NCI-H2107 treated with DMSO at 0.1 percent for 48 hours (cell line): ENCODE measurements at regions not wholly inside any gene's neighbourhood (a gene's known extent, or its start where the extent isn't known, plus 50 kb on each side); places are given as distances from the start of the nearest gene placed in this dataset.

ENCODE experiments used
- DNase-seq: peaks from one replicate; lab custom pipeline; 2025; ENCODE audit not compliant: unreplicated experiment; lab: John Stamatoyannopoulos, UW

GRCh38 chr1:201682964-201683363 lies 144.0 kb downstream of the NAV1 start:
- DNase-seq = no peak

GRCh38 chr1:201683397-201683796 lies 144.5 kb downstream of the NAV1 start:
- DNase-seq = no peak

DNA sequence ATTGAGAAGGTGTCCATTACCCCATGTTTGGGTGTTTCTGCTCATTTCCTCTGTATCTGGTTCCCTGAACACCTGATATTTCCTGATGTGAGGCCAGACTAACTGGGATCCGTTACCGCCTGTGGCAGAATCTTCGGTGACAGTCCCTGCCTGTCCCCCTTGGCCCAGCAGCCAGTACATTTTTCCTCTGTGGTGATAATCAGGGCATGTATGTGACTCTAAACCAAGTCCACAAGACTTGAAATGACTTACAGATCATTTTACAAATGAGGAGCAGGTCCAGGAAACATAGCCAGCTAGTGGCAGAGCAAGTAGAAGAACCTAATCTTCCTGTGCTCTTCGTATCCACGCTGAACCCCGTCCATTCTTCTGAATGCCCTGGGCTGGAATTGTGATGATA lies 143.5 kb upstream of the IPO9 start:
- DNase-seq = no peak

GRCh38 chr1:201686714-201687455 lies 142.1 kb upstream of the IPO9 start:
- DNase-seq = peak; percentile 82

DNA sequence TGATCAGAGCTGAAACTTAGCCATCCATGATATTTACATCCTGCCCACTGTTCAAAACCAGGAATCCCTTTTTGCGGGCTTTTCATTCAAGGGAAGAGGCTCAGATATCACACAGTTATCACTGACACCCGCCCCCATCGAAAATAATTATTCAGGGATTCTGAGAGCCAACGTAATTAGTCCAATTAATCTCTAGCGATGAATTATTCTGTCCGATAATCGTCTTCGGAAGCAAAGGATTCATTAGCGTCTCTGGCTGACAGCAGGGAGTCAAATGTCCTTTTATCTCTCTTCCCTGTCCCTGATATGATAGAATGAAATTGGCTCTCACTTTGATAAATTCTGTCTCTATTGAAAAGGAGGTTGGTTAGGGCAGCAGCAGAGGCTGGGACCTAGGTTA lies 140.4 kb upstream of the IPO9 start:
- DNase-seq = no peak

DNA sequence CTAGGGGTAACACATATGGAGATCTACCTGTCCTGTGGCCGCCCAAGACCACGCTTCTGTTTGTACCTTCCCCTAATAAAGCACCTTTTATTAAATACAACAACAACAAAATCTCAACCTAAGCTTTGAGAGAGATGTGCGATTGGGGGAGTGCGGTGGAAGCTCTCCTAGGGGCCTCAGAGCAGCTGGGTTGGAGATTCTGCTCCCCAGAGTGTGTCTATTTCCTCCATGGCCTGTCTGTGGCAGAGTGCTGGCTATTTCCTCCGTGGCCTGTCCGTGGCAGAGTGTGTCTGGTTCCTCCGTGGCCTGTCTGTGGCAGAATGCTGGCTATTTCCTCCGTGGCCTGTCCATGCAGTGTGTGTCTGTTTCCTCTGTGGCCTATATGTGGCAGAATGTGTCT lies 139.3 kb upstream of the IPO9 start:
- no peak for DNase-seq

DNA sequence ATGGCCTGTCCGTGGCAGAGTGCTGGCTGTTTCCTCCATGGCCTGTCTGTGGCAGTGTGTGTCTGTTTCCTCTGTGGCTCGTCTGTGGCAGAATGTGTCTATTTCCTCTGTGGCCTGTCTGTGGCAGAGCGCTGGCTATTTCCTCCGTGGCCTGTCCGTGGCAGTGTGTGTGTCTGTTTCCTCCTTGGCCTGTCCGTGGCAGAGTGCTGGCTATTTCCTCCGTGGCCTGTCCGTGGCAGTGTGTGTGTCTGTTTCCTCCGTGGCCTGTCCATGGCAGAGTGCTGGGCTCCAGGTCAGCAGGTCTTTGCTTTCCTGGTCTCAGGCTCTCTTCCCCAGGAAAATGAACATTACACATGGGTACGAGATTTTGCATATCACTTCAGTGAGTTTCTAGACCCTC lies 138.4 kb upstream of the IPO9 start:
- DNase-seq = no peak

GRCh38 chr1:201691716-201692554 lies 137.0 kb upstream of the IPO9 start:
- no peak for DNase-seq

GRCh38 chr1:201692555-201693394 lies 136.2 kb upstream of the IPO9 start:
- DNase-seq = peak; percentile 41

GRCh38 chr1:201693890-201694607 lies 134.9 kb upstream of the IPO9 start:
- DNase-seq = no peak

DNA sequence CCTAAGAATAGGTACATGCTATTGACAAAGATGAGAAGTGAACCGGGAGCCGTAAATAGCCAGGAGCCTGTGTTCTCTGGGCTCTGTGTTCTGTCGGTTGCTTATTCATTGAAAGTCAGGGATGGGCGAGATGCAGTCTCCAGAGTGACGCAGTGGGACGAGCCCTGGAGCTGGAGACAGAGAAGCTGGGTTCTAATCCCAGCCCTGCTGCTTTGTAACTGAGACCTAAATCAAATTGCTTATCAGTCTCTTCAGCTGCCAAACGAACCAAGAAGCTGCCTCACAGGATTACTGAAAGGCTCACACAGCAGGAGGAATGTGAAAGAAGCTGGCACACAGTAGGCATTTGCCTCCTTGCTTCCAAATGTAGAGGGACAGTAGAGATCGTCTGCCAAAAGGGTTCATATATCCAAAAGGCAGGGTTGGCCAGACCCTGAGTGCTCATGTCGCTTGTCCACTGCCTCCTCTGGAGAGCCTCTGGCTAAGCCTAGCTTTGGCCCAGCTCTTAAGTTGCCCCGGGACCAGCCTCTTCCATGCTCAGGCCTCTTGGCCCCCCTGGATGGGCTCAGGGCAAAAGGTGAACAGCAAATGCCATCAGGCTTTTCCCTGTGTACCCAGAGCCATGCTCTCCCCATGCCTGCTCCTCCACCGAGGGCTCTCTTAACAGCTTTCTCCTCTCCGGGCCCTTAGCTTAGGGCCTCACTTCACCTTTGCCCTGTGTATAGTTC lies 134.2 kb upstream of the IPO9 start:
- no peak for DNase-seq

DNA sequence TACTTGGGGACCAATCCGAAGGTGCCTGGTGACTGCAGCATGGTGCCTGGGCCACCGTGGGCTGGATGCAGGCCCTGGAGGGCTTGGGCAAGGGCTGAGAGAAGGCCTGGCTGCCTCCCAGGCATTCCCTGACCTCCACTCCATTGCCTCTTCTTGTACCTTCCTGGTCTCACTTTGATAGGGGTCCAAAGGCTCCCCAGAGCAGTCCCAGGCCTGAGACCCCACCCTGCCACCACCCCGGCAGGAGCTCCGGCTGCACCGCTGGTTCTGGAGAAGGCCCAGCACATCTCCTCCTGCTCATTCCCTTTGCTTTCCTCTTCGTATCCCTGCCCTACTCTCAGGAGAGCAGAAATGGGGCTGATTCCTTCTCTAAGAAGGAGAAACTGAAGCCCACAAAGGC lies 133.3 kb upstream of the IPO9 start:
- no peak for DNase-seq

DNA sequence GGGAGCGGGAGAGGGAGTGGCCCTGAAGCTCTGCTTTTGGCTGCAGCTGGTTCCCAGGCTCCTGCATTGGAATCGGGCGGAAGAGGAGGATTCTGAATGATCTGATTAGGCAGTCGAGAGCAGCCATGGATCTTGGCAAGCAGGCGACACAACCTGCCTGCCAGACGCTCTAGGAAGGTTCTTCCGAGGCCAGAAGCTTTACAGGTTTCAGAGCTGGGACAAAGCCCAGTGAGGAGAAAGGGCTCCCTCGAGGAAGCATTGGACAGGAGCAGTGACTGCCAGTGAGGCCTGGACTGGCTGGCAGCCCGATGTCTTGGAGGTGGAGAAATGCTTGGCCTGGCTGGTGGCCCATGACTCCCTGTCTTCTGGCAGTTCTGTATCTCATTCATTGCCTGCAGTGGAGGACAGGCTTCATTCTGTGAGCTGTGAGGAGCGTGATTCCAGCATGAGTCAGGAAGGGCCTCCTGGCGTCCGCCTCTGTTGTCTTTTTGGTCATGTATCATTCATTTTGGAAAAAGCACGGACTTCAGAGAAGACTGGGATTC lies 132.7 kb upstream of the IPO9 start:
- DNase-seq = no peak

DNA sequence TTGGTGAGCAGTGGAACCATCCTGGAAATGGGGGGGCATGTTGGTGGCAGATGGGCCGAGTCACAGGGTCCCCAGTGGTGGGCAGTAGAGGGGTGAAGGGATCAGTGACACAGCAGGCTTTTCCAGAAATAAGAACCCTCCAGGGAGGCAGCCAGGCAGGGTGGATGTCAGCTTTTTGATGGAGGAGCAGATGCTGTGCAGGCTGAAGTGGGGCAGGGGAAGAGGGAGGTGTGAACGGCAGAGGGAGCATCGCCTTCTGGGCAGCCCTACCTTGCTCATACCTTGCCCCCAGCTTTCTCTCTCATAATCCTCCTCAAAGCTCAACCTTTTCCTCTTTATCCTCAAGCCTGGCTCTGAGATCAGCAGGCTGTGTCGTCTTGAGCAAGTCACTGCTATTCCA lies 131.8 kb upstream of the IPO9 start:
- no peak for DNase-seq

- no peak for DNase-seq
Observed at GRCh38 chr1:201701831-201702230, 127.1 kb upstream of the IPO9 start.

- DNase-seq = peak; percentile 98
Observed at GRCh38 chr1:201702936-201703335, 126.0 kb upstream of the IPO9 start.

DNA sequence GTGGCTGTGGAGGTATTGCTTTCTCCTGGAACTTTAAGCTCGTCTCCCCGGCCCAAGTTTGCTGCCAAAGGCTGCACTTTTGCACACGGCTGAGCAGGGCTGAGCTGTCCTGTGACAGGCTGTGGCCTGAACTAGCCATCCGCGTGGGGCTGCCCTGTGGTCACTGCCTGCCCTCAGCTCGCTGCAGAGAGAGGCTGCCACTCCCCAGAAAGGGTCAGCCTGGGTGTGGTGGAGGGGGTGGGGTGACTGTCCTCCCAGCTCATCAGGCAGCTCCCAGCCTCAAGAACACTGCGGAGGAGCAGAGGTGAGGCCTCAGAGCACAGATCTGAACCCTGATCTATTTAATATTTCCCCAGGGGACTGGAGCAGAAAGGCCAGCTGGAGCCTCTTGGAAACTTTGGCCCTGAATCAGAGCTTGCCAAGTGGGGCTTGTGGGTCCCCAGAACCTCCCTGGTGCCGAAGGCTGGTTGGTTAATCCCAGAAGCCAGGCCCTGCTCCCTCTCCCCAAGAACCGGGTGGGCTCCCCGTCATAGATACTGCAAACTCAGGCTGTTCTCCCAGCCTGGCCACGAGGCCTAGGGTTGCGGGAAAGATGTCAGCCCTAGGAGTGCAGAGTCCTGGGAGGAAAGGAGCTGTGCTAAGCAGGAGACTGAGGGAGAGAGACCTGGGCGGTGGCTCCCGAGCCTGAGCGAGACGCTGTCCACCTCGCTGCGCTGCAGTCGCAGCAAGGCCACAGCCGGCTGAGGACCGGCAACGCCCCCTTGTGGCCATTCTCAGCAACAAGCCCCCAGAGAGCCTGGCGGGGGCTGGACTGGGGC lies 125.1 kb upstream of the IPO9 start:
- DNase-seq = peak; percentile 76

DNA sequence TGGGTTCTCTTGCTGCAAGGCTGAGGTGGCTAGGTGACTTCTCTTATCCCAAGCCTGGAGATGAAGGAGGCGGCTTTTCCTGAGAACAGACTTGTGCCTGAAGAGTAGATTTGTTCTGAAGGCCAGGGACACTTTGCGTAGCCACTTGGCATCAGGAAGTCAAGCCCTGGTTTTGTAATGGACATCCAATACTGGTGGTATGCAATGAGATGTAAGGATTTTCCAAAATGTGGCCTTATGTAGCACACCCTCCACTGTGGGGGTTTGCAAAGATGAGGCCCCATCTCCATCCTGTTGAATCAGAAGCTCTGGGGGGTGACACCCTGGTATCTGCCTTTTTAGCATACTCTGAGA lies 124.5 kb upstream of the IPO9 start:
- DNase-seq = no peak

DNA sequence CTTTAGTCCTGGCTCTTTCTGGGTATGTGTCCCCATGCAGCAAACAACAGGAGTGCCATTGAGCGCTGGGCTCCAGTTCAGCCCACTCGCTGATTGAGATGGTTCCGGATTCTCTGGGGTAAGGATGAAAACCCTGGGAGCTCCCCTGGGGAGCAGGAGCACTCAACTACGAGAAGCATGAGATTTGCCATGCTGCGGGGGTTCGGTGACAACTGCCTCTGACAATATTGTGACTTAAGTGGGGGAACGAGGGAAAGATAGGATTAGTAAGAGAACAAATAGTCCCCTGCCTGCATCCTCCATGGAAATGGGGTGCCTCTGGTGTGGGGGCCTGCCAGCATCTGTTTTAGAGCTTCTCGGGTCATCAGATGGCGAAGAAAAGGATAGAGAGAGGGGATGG lies 123.6 kb upstream of the IPO9 start:
- no peak for DNase-seq
